ENCODE measurements at regions not wholly inside any gene's neighbourhood (a gene's known extent, or its start where the extent isn't known, plus 50 kb on each side); places are given as distances from the start of the nearest gene placed in this dataset.
A peak's percentile ranks its signal among the peaks of the same experiment; 100 is the strongest.

DNA sequence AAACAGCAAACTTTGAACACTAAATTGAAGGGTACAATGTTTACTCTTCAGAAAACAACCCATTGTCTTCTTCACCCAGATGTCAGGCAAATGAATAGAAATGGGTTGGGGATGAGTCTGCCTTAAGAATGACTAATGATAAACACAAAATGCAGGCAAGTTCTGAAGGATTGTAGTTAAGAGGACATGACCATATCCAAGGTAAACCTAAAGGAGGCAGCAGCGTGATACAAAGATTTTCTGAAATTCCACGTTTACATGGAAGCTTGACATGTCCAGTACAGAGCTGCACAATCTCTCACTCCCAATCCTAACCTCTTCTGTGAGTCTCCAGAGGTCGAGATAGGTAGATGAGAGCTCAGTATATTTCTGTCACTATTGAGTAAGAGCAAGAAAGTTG, 1263.2 kb upstream of the CDH6 start:
- H3K23ac ChIP-seq (ENCODE audit: insufficient read length, low read depth, low read length) = no peak overlapping the region
- H3K9me3 ChIP-seq (ENCODE audit: control insufficient read depth, low read depth, low read length) = no peaks in the 10 kb centered on the region
- no peaks in the 10 kb centered on the region for H3K4me1 ChIP-seq (ENCODE audit: insufficient read depth, low read length)
- no peaks in the 10 kb centered on the region for H3K36me3 Mint-ChIP-seq (ENCODE audit: insufficient read depth in 1 of 3, low read depth in 3 of 3)
- H4K91ac ChIP-seq (ENCODE audit: insufficient read length, low read depth, low read length) = no peak overlapping the region
- no peak overlapping the region for H3K4ac ChIP-seq (ENCODE audit: low read depth, low read length)
- no peak overlapping the region for H3K4me2 ChIP-seq (ENCODE audit: insufficient read depth, insufficient read length, low read length)
- no peaks in the 10 kb centered on the region for H3K79me2 ChIP-seq (ENCODE audit: insufficient read depth, low read length)
- H3K23me2 ChIP-seq (ENCODE audit: insufficient read length, low read depth, low read length, poor library complexity, severe bottlenecking) = no peaks in the 10 kb centered on the region
- H3K9me3 Mint-ChIP-seq = no peaks in the 10 kb centered on the region
- no peaks in the 10 kb centered on the region for H4K20me1 ChIP-seq (ENCODE audit: control insufficient read depth, insufficient read depth, insufficient read length)
- no peak overlapping the region for H3K56ac ChIP-seq (ENCODE audit: insufficient read length, low read depth, low read length)
- H2AK5ac ChIP-seq (ENCODE audit: insufficient read length, low read length) = no peak overlapping the region
- H4K5ac ChIP-seq (ENCODE audit: insufficient read length, low read depth, low read length) = no peak overlapping the region
- H2BK12ac ChIP-seq (ENCODE audit: insufficient read length, low read depth, low read length) = no peak overlapping the region
- H3K27ac Mint-ChIP-seq = no peak overlapping the region; a peak in 1 of 7 replicates
- no peak overlapping the region for H3K27ac ChIP-seq (ENCODE audit: insufficient read length, low read depth, low read length)
- no peak overlapping the region for H2AFZ ChIP-seq (ENCODE audit: low read length)
- no peak overlapping the region for H3K18ac ChIP-seq (ENCODE audit: insufficient read length, low read depth, low read length)
- no peak overlapping the region for H2BK20ac ChIP-seq (ENCODE audit: low read depth, low read length, poor library complexity, severe bottlenecking)
- no peak overlapping the region for H2BK120ac ChIP-seq (ENCODE audit: low read depth, low read length, poor library complexity, severe bottlenecking)
- no peak overlapping the region for H4K8ac ChIP-seq (replicated peaks; ENCODE audit: insufficient read length, low read depth, low read length)
- no CpG with 5 or more reads among the region's 3 CpGs for WGBS (ENCODE audit: extremely low coverage, insufficient read length, low lambda C conversion rate)
- TF ChIP-seq CTCF (conservative IDR thresholded peaks at IDR 0.05) = 0 out of 3 replicates have a peak, but pooled peaks have one; percentile 17
- no peaks in the 10 kb centered on the region for H3K79me1 ChIP-seq (ENCODE audit: insufficient read depth, low read depth, low read length, poor library complexity, severe bottlenecking)
- no peaks in the 10 kb centered on the region for H3K27me3 ChIP-seq (ENCODE audit: insufficient read depth, low read length)
- no peak overlapping the region for H3K14ac ChIP-seq (ENCODE audit: insufficient read depth, low read length)
- no peak overlapping the region for H2BK5ac ChIP-seq (ENCODE audit: insufficient read length, low read length)
- H3K4me3 Mint-ChIP-seq = no peak overlapping the region
- no peak overlapping the region for H2BK15ac ChIP-seq (ENCODE audit: low read depth, low read length)
- H3K4me1 Mint-ChIP-seq = no peaks in the 10 kb centered on the region
- no peak overlapping the region for H3K9ac ChIP-seq (ENCODE audit: extremely low read depth, insufficient read length, low read length)
- DNase-seq = no peak
- no peak overlapping the region for H3T11ph ChIP-seq (ENCODE audit: low read length)
- no peaks in the 10 kb centered on the region for H3K27me3 Mint-ChIP-seq (ENCODE audit: low read depth)

Measured in H9 (cell line).